SK-N-SH (cell line): ENCODE measurements at regions not wholly inside any gene's neighbourhood (a gene's known extent, or its start where the extent isn't known, plus 50 kb on each side); places are given as distances from the start of the nearest gene placed in this dataset.

Source experiments
- CTCF ChIA-PET: fragments of 300-600, 350-600 bp; formaldehyde crosslinking; extraction: SDS; loops from one replicate; lab custom pipeline; 2021; lab: Yijun Ruan, JAX
- POLR2A ChIA-PET: fragments of 350-600 bp; sonication (Branson Sonifier 250); formaldehyde crosslinking; extraction: SDS; loops from one replicate; lab custom pipeline; 2020; ENCODE audit warnings: antibody characterized with exemption, inconsistent platforms; lab: Yijun Ruan, JAX
- DNase-seq: peaks from one replicate; pipeline ENCODE4 v3.0.0; 2012
- H2AFZ ChIP-seq: fragments of 200-600 bp; sonication (generic); 2 replicates; pipeline ENCODE4 v1.8.1; 2016; ENCODE audit warnings: antibody characterized with exemption, mild to moderate bottlenecking, low read depth
- H3F3A ChIP-seq: fragments of 200-600 bp; sonication (generic); replicated peaks from 2 replicates; pipeline ENCODE3; 2016; ENCODE audit warnings: antibody characterized with exemption, mild to moderate bottlenecking; ENCODE audit not compliant: insufficient read depth
- H3K27ac ChIP-seq, 2 experiments: fragments of 200-500 bp in 1 of 2; fragments of 200-600 bp in 1 of 2; sonication (Bioruptor generic) in 1 of 2; sonication (generic), shearing (Covaris generic) in 1 of 2; 2 replicates each; pipeline versions ENCODE4 v1.5.1 to v1.6.1; 2014 to 2016; ENCODE audit warnings: low read depth in 2 of 2, inconsistent platforms in 1 of 2, low read length in 1 of 2, mild to moderate bottlenecking in 1 of 2, mixed read lengths in 1 of 2
- H3K27me3 ChIP-seq: fragments of 200-600 bp; sonication (generic), shearing (Covaris generic); 2 replicates; pipeline ENCODE4 v1.6.1; 2016; ENCODE audit warnings: mixed run types; ENCODE audit not compliant: insufficient read depth
- H3K36me3 ChIP-seq, 2 experiments: fragments of 200-500 bp in 1 of 2; fragments of 200-600 bp in 1 of 2; sonication (Bioruptor generic) in 1 of 2; sonication (generic) in 1 of 2; replicated peaks in 1 of 2; 2 replicates each; pipeline versions ENCODE3 to v1.5.1; 2014 to 2016; ENCODE audit warnings: low read length in 1 of 2, mild to moderate bottlenecking in 1 of 2; ENCODE audit not compliant: insufficient read depth in 2 of 2, control insufficient read depth in 1 of 2
- H3K4me1 ChIP-seq, 2 experiments: fragments of 200-500 bp in 1 of 2; fragments of 200-600 bp in 1 of 2; sonication (Bioruptor generic) in 1 of 2; sonication (generic), shearing (Covaris generic) in 1 of 2; 2 replicates each; pipeline versions ENCODE4 v1.5.1 to v1.6.1; 2014 to 2016; ENCODE audit warnings: low read depth in 1 of 2, low read length in 1 of 2, mixed run types in 1 of 2; ENCODE audit not compliant: insufficient read depth in 2 of 2, control insufficient read depth in 1 of 2
- H3K4me2 ChIP-seq: fragments of 200-600 bp; sonication (generic), shearing (Covaris generic); 2 replicates; pipeline ENCODE4 v1.6.1; 2017; ENCODE audit warnings: mixed run types
- H3K4me3 ChIP-seq, 2 experiments: fragments of 200-500 bp in 1 of 2; fragments of 200-600 bp in 1 of 2; sonication (Bioruptor generic) in 1 of 2; sonication (generic), shearing (Covaris generic) in 1 of 2; 2 replicates each; pipeline versions ENCODE4 v1.5.1 to v1.8.1; 2014 to 2016; ENCODE audit warnings: low read depth in 2 of 2, inconsistent platforms in 1 of 2, low read length in 1 of 2, mild to moderate bottlenecking in 1 of 2, mixed read lengths in 1 of 2, moderate library complexity in 1 of 2
- H3K79me2 ChIP-seq: fragments of 200-600 bp; sonication (generic); 2 replicates; pipeline ENCODE4 v1.8.1; 2017; ENCODE audit warnings: mild to moderate bottlenecking; ENCODE audit not compliant: insufficient read depth
- H3K9ac ChIP-seq: fragments of 200-600 bp; sonication (generic); 2 replicates; pipeline ENCODE4 v1.6.1; 2017; ENCODE audit warnings: mixed run types
- H3K9me2 ChIP-seq: fragments of 200-600 bp; sonication (generic); 2 replicates; pipeline ENCODE4 v1.6.1; 2017; ENCODE audit warnings: mixed run types
- H3K9me3 ChIP-seq: fragments of 200-600 bp; sonication (generic); 2 replicates; pipeline ENCODE4 v1.6.1; 2017; ENCODE audit warnings: mixed run types, mild to moderate bottlenecking, moderate library complexity
- H4K20me1 ChIP-seq: fragments of 200-600 bp; sonication (generic); 2 replicates; pipeline ENCODE4 v1.6.1; 2017; ENCODE audit warnings: mild to moderate bottlenecking, mixed run types; ENCODE audit not compliant: insufficient read depth
- CHD2 ChIP-seq: fragments of 150-350 bp; IDR thresholded peaks from 2 replicates; pipeline ENCODE4 v1.6.1; 2018; ENCODE audit warnings: low read length; ENCODE audit not compliant: partially characterized antibody
- ELF1 ChIP-seq: IDR thresholded peaks from 2 replicates; pipeline ENCODE4 v1.4.0; 2012
- EP300 ChIP-seq, 2 experiments: IDR thresholded peaks; 2 replicates each; pipeline versions ENCODE4 v1.4.0 to v1.6.1; 2012; ENCODE audit warnings: borderline replicate concordance in 1 of 2, low read depth in 1 of 2, low read length in 1 of 2
- FOXJ3 ChIP-seq: sonication (generic); formaldehyde crosslinking; IDR thresholded peaks from 2 replicates; pipeline ENCODE4 v1.5.1; 2020; ENCODE audit warnings: mild to moderate bottlenecking, missing genetic modification reagents
- FOXM1 ChIP-seq: IDR thresholded peaks from 2 replicates; pipeline ENCODE4 v1.4.0; 2012; ENCODE audit warnings: low read depth, mild to moderate bottlenecking
- GABPA ChIP-seq: IDR thresholded peaks from 2 replicates; pipeline ENCODE4 v1.4.0; 2012; ENCODE audit warnings: low read depth, mild to moderate bottlenecking
- JUND ChIP-seq: IDR thresholded peaks from 2 replicates; pipeline ENCODE4 v1.4.0; 2012
- MEF2A ChIP-seq: IDR thresholded peaks from 2 replicates; pipeline ENCODE4 v1.4.0; 2012; ENCODE audit warnings: low read depth, borderline replicate concordance
- NRF1 ChIP-seq: IDR thresholded peaks from 2 replicates; pipeline ENCODE4 v1.6.1; 2012; ENCODE audit warnings: low read depth, mild to moderate bottlenecking, low read length
- POLR2AphosphoS5 ChIP-seq: IDR thresholded peaks from 2 replicates; pipeline ENCODE4 v1.6.1; 2012; ENCODE audit warnings: low read depth, low read length
- RAD21 ChIP-seq: IDR thresholded peaks from 2 replicates; pipeline ENCODE4 v1.6.1; 2012; ENCODE audit warnings: mild to moderate bottlenecking, low read length
- RXRA ChIP-seq: IDR thresholded peaks from 2 replicates; pipeline ENCODE4 v1.4.0; 2012; ENCODE audit warnings: low read depth, mild to moderate bottlenecking, borderline replicate concordance
- SIN3A ChIP-seq: IDR thresholded peaks from 2 replicates; pipeline ENCODE4 v1.6.1; 2012; ENCODE audit warnings: low read depth, mild to moderate bottlenecking, low read length, moderate library complexity, borderline replicate concordance
- SMC3 ChIP-seq: IDR thresholded peaks from 2 replicates; pipeline ENCODE4 v1.6.1; 2012; ENCODE audit warnings: low read depth, low read length, improper control_type of control experiment
- TCF12 ChIP-seq: IDR thresholded peaks from 2 replicates; pipeline ENCODE4 v1.4.0; 2012
- TEAD4 ChIP-seq: IDR thresholded peaks from 2 replicates; pipeline ENCODE4 v1.4.0; 2012; ENCODE audit warnings: mild to moderate bottlenecking, borderline replicate concordance; ENCODE audit not compliant: insufficient read depth
- WGBS: methylation state at CpG from one replicate; pipeline ENCODE4 v1.1.6; 2017; ENCODE audit warnings: low lambda C conversion rate; 5-methylcytosine and 5-hydroxymethylcytosine counted together
- TF ChIP-seq, protein P1 (sequence below): IDR thresholded peaks from 2 replicates; pipeline ENCODE4 v1.4.0; 2012; ENCODE audit warnings: low read depth, borderline replicate concordance
- TF ChIP-seq, protein P2 (sequence below): IDR thresholded peaks from 2 replicates; pipeline ENCODE4 v1.6.1; 2012; ENCODE audit warnings: mild to moderate bottlenecking, low read depth, low read length, moderate library complexity
- TF ChIP-seq, protein P3 (sequence below): IDR thresholded peaks from 2 replicates; pipeline ENCODE4; 2012
- TF ChIP-seq, protein P4 (sequence below): fragments of 200-600 bp; sonication (generic); IDR thresholded peaks from 2 replicates; pipeline ENCODE4 v1.6.1; 2017; ENCODE audit warnings: antibody characterized with exemption, mild to moderate bottlenecking, moderate library complexity

DNA sequence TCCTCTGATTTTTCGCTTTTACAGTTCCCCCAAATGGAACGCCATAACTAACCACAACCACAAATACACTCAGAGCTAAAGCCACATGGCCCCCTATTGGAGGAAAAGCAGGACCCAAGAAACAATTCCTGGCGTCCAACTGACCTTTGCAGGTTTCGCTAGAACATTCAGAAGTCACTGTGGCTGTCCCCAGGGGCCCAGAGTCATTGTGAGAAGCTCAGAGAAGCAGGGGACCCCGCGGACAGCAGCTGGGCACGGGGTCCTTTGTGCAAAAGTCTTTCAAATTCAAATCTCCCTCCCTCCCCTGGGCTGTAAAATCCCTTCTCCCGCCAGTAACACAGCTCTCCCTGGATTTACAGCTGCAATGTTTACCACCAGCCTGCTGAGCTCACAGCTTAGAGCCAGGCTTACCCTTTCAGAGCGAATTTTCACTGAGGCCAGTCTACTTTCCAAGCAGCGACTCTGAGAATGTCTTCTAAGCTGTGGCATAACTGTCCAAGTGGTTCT, 214.8 kb downstream of the CRLF2 start:
- no peak overlapping the region for H3K4me3 ChIP-seq
- no peaks in the 10 kb centered on the region for H3K9me3 ChIP-seq
- H3K27me3 ChIP-seq = peaks cover under 1% of the 10 kb centered on the region; the same call in 1 of the 2 replicates
- H3K9ac ChIP-seq = no peak overlapping the region
- ChIA-PET POLR2A (no interaction called here), CTCF (no interaction called here)
- no peak overlapping the region for H3K4me2 ChIP-seq
- no peak for DNase-seq
- H3K9me2 ChIP-seq = no peaks in the 10 kb centered on the region
- no peak overlapping the region for H3K27ac ChIP-seq
- no peaks in the 10 kb centered on the region for H3K36me3 ChIP-seq
- H3K79me2 ChIP-seq = no peaks in the 10 kb centered on the region
- WGBS = 14% methylated on average over 10 of the region's 10 CpGs
- H2AFZ ChIP-seq = no peak overlapping the region
- no peaks in the 10 kb centered on the region for H3F3A ChIP-seq
- H4K20me1 ChIP-seq = no peaks in the 10 kb centered on the region
- H3K4me1 ChIP-seq = no peaks in the 10 kb centered on the region
- TF ChIP-seq FOXM1 (no peak), TEAD4 (no peak), CHD2 (no peak), NRF1 (no peak), FOXJ3 (no peak), GABPA (no peak), ELF1 (no peak), POLR2AphosphoS5 (no peak), TCF12 (no peak)
- TF ChIP-seq, protein P1, sequence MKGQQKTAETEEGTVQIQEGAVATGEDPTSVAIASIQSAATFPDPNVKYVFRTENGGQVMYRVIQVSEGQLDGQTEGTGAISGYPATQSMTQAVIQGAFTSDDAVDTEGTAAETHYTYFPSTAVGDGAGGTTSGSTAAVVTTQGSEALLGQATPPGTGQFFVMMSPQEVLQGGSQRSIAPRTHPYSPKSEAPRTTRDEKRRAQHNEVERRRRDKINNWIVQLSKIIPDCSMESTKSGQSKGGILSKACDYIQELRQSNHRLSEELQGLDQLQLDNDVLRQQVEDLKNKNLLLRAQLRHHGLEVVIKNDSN = no peak
- TF ChIP-seq, protein P2, sequence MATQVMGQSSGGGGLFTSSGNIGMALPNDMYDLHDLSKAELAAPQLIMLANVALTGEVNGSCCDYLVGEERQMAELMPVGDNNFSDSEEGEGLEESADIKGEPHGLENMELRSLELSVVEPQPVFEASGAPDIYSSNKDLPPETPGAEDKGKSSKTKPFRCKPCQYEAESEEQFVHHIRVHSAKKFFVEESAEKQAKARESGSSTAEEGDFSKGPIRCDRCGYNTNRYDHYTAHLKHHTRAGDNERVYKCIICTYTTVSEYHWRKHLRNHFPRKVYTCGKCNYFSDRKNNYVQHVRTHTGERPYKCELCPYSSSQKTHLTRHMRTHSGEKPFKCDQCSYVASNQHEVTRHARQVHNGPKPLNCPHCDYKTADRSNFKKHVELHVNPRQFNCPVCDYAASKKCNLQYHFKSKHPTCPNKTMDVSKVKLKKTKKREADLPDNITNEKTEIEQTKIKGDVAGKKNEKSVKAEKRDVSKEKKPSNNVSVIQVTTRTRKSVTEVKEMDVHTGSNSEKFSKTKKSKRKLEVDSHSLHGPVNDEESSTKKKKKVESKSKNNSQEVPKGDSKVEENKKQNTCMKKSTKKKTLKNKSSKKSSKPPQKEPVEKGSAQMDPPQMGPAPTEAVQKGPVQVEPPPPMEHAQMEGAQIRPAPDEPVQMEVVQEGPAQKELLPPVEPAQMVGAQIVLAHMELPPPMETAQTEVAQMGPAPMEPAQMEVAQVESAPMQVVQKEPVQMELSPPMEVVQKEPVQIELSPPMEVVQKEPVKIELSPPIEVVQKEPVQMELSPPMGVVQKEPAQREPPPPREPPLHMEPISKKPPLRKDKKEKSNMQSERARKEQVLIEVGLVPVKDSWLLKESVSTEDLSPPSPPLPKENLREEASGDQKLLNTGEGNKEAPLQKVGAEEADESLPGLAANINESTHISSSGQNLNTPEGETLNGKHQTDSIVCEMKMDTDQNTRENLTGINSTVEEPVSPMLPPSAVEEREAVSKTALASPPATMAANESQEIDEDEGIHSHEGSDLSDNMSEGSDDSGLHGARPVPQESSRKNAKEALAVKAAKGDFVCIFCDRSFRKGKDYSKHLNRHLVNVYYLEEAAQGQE = no peak

DNA sequence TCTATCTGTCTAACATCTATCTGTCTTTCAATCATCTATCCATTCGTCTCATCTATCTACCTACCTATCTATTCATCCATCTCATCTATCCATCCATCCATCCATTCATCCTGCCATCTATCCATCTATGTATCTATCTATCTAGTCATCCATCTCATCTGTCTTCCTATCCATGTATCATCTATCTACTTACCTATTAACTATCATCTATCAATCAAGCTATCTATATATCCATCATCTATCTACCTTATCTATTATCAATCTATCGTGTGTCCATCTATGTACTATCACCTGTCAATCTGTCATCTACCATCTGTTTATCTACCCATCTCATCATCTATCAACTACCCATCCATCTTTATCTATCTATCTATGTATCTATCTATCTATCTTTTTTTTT, 217.7 kb downstream of the CRLF2 start:
- Histone ChIP-seq H3K9me2 (no peaks in the 10 kb centered on the region), H3K27ac (no peak overlapping the region), H3K4me2 (no peak overlapping the region), H3K4me3 (no peak overlapping the region), H3K79me2 (no peaks in the 10 kb centered on the region), H3F3A (peaks cover 2% of the 10 kb centered on the region), H3K36me3 (no peaks in the 10 kb centered on the region), H3K9me3 (no peaks in the 10 kb centered on the region), H3K9ac (no peak overlapping the region), H4K20me1 (no peaks in the 10 kb centered on the region), H2AFZ (no peak overlapping the region), H3K4me1 (no peaks in the 10 kb centered on the region), H3K27me3 (no peaks in the 10 kb centered on the region; the same call in 1 of the 2 replicates)
- WGBS = 19% methylated on average over 2 of the region's 2 CpGs
- POLR2A ChIA-PET = no interaction called here
- no peak for DNase-seq
- no peak for TF ChIP-seq FOXM1
- no peak for TF ChIP-seq TEAD4
- no peak for TF ChIP-seq MEF2A
- no peak for TF ChIP-seq FOXJ3
- TF ChIP-seq, protein P3, sequence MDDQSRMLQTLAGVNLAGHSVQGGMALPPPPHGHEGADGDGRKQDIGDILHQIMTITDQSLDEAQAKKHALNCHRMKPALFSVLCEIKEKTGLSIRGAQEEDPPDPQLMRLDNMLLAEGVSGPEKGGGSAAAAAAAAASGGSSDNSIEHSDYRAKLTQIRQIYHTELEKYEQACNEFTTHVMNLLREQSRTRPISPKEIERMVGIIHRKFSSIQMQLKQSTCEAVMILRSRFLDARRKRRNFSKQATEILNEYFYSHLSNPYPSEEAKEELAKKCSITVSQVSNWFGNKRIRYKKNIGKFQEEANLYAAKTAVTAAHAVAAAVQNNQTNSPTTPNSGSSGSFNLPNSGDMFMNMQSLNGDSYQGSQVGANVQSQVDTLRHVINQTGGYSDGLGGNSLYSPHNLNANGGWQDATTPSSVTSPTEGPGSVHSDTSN = no peak
- TF ChIP-seq RXRA = no peak
- no peak for TF ChIP-seq EP300 (IDR thresholded peaks at IDR 0.05; ENCODE audit: borderline replicate concordance in 1 of 2, low read depth in 1 of 2, low read length in 1 of 2)
- no peak for TF ChIP-seq SMC3
- no peak for TF ChIP-seq SIN3A
- TF ChIP-seq JUND = no peak
- TF ChIP-seq, protein P4, sequence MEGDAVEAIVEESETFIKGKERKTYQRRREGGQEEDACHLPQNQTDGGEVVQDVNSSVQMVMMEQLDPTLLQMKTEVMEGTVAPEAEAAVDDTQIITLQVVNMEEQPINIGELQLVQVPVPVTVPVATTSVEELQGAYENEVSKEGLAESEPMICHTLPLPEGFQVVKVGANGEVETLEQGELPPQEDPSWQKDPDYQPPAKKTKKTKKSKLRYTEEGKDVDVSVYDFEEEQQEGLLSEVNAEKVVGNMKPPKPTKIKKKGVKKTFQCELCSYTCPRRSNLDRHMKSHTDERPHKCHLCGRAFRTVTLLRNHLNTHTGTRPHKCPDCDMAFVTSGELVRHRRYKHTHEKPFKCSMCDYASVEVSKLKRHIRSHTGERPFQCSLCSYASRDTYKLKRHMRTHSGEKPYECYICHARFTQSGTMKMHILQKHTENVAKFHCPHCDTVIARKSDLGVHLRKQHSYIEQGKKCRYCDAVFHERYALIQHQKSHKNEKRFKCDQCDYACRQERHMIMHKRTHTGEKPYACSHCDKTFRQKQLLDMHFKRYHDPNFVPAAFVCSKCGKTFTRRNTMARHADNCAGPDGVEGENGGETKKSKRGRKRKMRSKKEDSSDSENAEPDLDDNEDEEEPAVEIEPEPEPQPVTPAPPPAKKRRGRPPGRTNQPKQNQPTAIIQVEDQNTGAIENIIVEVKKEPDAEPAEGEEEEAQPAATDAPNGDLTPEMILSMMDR = no peak
- no peak for TF ChIP-seq RAD21
- no peak for TF ChIP-seq NRF1
- CTCF ChIA-PET = no interaction called here
